HG02642 (cell line): ENCODE measurements at regions not wholly inside any gene's neighbourhood (a gene's known extent, or its start where the extent isn't known, plus 50 kb on each side); places are given as distances from the start of the nearest gene placed in this dataset.
"Not testable (repeated sequence)": the region's sequence is repeated elsewhere in the genome, so short reads cannot be mapped to it uniquely, and the experiment has no call there.

Source experiments
- ATAC-seq: cut with Tn5 transposase; IDR thresholded peaks from one replicate; pipeline ENCODE4 v1.9.1; 2021; ENCODE audit warnings: mild to moderate bottlenecking; ENCODE audit not compliant: unreplicated experiment, poor library complexity

GRCh38 chr12:131421509-131422186 lies 289.2 kb upstream of the SFSWAP start:
- no peak for ATAC-seq

- ATAC-seq, result no peak
These were observed 288.7 kb upstream of the SFSWAP start for GRCh38 chr12:131422187-131422520.

- no peak for ATAC-seq
These were observed 288.1 kb upstream of the SFSWAP start for GRCh38 chr12:131422744-131423143.

GRCh38 chr12:131424270-131424669 lies 286.6 kb upstream of the SFSWAP start:
- no peak for ATAC-seq

GRCh38 chr12:131425112-131426075 lies 285.5 kb upstream of the SFSWAP start:
- no peak for ATAC-seq

- ATAC-seq, result no peak
These were observed 282.7 kb upstream of the SFSWAP start for GRCh38 chr12:131428091-131428685.

GRCh38 chr12:131429221-131429620 lies 281.7 kb upstream of the SFSWAP start:
- not testable (repeated sequence) for ATAC-seq

- not testable (repeated sequence) for ATAC-seq
These were observed 281.2 kb upstream of the SFSWAP start for GRCh38 chr12:131429697-131430096.

- ATAC-seq, result no peak
These were observed 280.6 kb upstream of the SFSWAP start for GRCh38 chr12:131430158-131430742.

- not testable (repeated sequence) for ATAC-seq
These were observed 279.7 kb upstream of the SFSWAP start for GRCh38 chr12:131431126-131431655.

- ATAC-seq, result peak; percentile 76
These were observed 278.2 kb upstream of the SFSWAP start for GRCh38 chr12:131432532-131433260.

GRCh38 chr12:131434208-131435125 lies 276.4 kb upstream of the SFSWAP start:
- ATAC-seq, result no peak

GRCh38 chr12:131436922-131437705 lies 273.8 kb upstream of the SFSWAP start:
- no peak for ATAC-seq

- no peak for ATAC-seq
These were observed 273.0 kb upstream of the SFSWAP start for GRCh38 chr12:131437706-131438492.

GRCh38 chr12:131438493-131438835 lies 272.4 kb upstream of the SFSWAP start:
- ATAC-seq, result not testable (repeated sequence)

GRCh38 chr12:131438881-131439280 lies 272.0 kb upstream of the SFSWAP start:
- ATAC-seq, result no peak

- ATAC-seq, result not testable (repeated sequence)
These were observed 271.1 kb upstream of the SFSWAP start for GRCh38 chr12:131439752-131440151.
